ENCODE measurements at regions not wholly inside any gene's neighbourhood (a gene's known extent, or its start where the extent isn't known, plus 50 kb on each side); places are given as distances from the start of the nearest gene placed in this dataset.

- no peak for DNase-seq (ENCODE audit: low read depth in 1 of 2, low spot score in 1 of 2)
Measured at GRCh38 chr12:65764325-65764724, 60.0 kb upstream of the HMGA2 start.

GRCh38 chr12:65765436-65765813 lies 58.9 kb upstream of the HMGA2 start:
- DNase-seq (ENCODE audit: low read depth in 1 of 2, low spot score in 1 of 2) = no peak

GRCh38 chr12:65769880-65770279 lies 54.4 kb upstream of the HMGA2 start:
- DNase-seq (ENCODE audit: low read depth in 1 of 2, low spot score in 1 of 2) = no peak

Measured in activated CD4-positive, alpha-beta T cell treated with anti-CD3 and anti-CD28 coated beads, Interleukin-2, amount 50 U/mL, for 24 hours (primary cell).